ENCODE measurements at regions not wholly inside any gene's neighbourhood (a gene's known extent, or its start where the extent isn't known, plus 50 kb on each side); places are given as distances from the start of the nearest gene placed in this dataset.

- TF ChIP-seq CTCF (IDR thresholded peaks at IDR 0.05), result no peak
- no peak for TF ChIP-seq POLR2A (IDR thresholded peaks at IDR 0.05)
Measured at GRCh38 chr2:129884221-129884786, 95.2 kb upstream of the RAB6C start.

All from testis (tissue), 2 donors.